Keratinocyte (primary cell): ENCODE measurements at regions not wholly inside any gene's neighbourhood (a gene's known extent, or its start where the extent isn't known, plus 50 kb on each side); places are given as distances from the start of the nearest gene placed in this dataset.

Source experiments
- DNase-seq: peaks from one replicate; pipeline ENCODE4 v3.0.0-alpha.2; 2011; ENCODE audit warnings: low read depth, missing footprints, low spot score
- FAIRE-seq: peaks from 2 replicates; lab custom pipeline; 2011; peaks lifted over from hg19 to GRCh38; lab: Jason Lieb, UNC
- H2AFZ ChIP-seq: 2 replicates; pipeline ENCODE4 v1.6.0; 2012; ENCODE audit warnings: low read length, control low read depth, inconsistent platforms; ENCODE audit not compliant: control insufficient read depth
- H3K27ac ChIP-seq: 2 replicates; pipeline ENCODE4 v1.5.1; 2011; ENCODE audit warnings: low read length; ENCODE audit not compliant: control insufficient read depth, insufficient read depth
- H3K27me3 ChIP-seq: 3 replicates; pipeline ENCODE4 v1.6.0; 2011; ENCODE audit warnings: low read length; ENCODE audit not compliant: control insufficient read depth, insufficient read depth; ENCODE audit errors: extremely low read depth
- H3K36me3 ChIP-seq, 2 experiments: 2 replicates in 1 of 2; 3 replicates in 1 of 2; pipeline ENCODE4 v1.5.1; 2011; ENCODE audit warnings: low read length in 2 of 2, mild to moderate bottlenecking in 1 of 2; ENCODE audit not compliant: control insufficient read depth in 2 of 2, insufficient read depth in 2 of 2; ENCODE audit errors: extremely low read depth in 1 of 2
- H3K4me1 ChIP-seq: 3 replicates; pipeline ENCODE4 v1.5.1; 2011; ENCODE audit warnings: low read length; ENCODE audit not compliant: control insufficient read depth, insufficient read depth; ENCODE audit errors: extremely low read depth
- H3K4me2 ChIP-seq: 3 replicates; pipeline ENCODE4 v1.6.0; 2011; ENCODE audit warnings: low read depth, low read length; ENCODE audit not compliant: control insufficient read depth, insufficient read depth; ENCODE audit errors: extremely low read depth
- H3K4me3 ChIP-seq, 3 experiments: fragments of 200-600 bp in 1 of 3; sonication (generic) in 1 of 3; 2 replicates in 2 of 3; 3 replicates in 1 of 3; pipeline ENCODE4 v1.5.1; 2011 to 2016; ENCODE audit warnings: low read length in 3 of 3, mild to moderate bottlenecking in 3 of 3, control low read depth in 2 of 3, inconsistent platforms in 1 of 3, low read depth in 1 of 3, mixed read lengths in 1 of 3, mixed run types in 1 of 3, moderate library complexity in 1 of 3; ENCODE audit not compliant: control insufficient read depth in 2 of 3, insufficient read depth in 2 of 3; ENCODE audit errors: extremely low read depth in 1 of 3
- H3K79me2 ChIP-seq: 2 replicates; pipeline ENCODE4 v1.6.0; 2012; ENCODE audit warnings: low read length; ENCODE audit not compliant: control insufficient read depth, insufficient read depth
- H3K9ac ChIP-seq: 3 replicates; pipeline ENCODE4 v1.6.0; 2011; ENCODE audit warnings: low read length; ENCODE audit not compliant: control insufficient read depth, insufficient read depth; ENCODE audit errors: extremely low read depth
- H3K9me1 ChIP-seq: 3 replicates; pipeline ENCODE4 v1.6.0; 2011; ENCODE audit warnings: low read length; ENCODE audit not compliant: control insufficient read depth, insufficient read depth; ENCODE audit errors: extremely low read depth
- H3K9me3 ChIP-seq: 2 replicates; pipeline ENCODE4 v1.5.1; 2012; ENCODE audit warnings: low read depth, low read length; ENCODE audit not compliant: control insufficient read depth
- H4K20me1 ChIP-seq: 3 replicates; pipeline ENCODE4 v1.6.0; 2011; ENCODE audit warnings: low read length; ENCODE audit not compliant: control insufficient read depth, insufficient read depth; ENCODE audit errors: extremely low read depth
- EZH2 ChIP-seq: IDR thresholded peaks from one replicate; pipeline ENCODE4 v1.6.1; 2012; ENCODE audit warnings: inconsistent platforms, mild to moderate bottlenecking, low read length, moderate library complexity
- dilution Hi-C: fragments of 300-500 bp; cut with MboI; formaldehyde crosslinking; loops from one replicate; pipeline ENCODE4 v1.7.0; 2020; ENCODE audit warnings: low sequenced_read_pairs; ENCODE audit not compliant: extremely low pct_ligation_motif_present
- TF ChIP-seq, protein P1 (sequence below), 3 experiments: IDR thresholded peaks in 1 of 3; conservative IDR thresholded peaks in 1 of 3; optimal IDR thresholded peaks in 1 of 3; 2 replicates in 2 of 3; 3 replicates in 1 of 3; pipeline versions ENCODE3 to v1.5.1; 2011; ENCODE audit warnings: low read length in 3 of 3, mild to moderate bottlenecking in 3 of 3, moderate library complexity in 2 of 3, control low read depth in 1 of 3, inconsistent platforms in 1 of 3; ENCODE audit not compliant: insufficient read depth in 2 of 3; ENCODE audit errors: extremely low read depth in 1 of 3

DNA sequence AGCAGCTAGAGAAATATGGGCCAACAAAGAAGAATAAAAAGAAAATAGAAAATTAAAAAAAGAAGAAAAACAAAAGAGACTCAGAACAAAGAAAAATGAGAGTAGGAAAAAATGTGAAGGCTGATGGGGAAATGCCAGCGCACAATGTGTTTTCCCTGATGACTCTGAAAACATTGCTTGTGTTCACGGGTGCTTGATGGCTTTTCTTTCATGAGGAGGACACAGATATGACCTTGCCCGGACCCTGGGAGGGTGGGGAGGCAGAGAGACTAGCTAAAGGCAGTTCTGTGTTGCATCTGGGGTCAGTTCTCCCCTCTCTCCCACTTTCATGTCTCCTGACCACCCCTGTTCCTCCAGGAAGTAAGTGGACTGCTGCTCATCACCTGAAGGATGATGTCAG lies 125.9 kb downstream of the MOBP start:
- dilution Hi-C loops = no loop called here
- Histone ChIP-seq H3K4me1 (no peaks in the 10 kb centered on the region), H3K4me3 (no peak overlapping the region), H3K27me3 (no peaks in the 10 kb centered on the region), H3K9me1 (no peaks in the 10 kb centered on the region), H3K79me2 (no peaks in the 10 kb centered on the region), H3K36me3 (no peaks in the 10 kb centered on the region), H3K9me3 (no peaks in the 10 kb centered on the region), H4K20me1 (no peaks in the 10 kb centered on the region), H3K27ac (no peak overlapping the region), H3K4me2 (no peak overlapping the region), H3K9ac (no peak overlapping the region), H2AFZ (no peak overlapping the region)
- DNase-seq (no peak), FAIRE-seq (no peak)
- no peak for TF ChIP-seq EZH2
- TF ChIP-seq, protein P1, sequence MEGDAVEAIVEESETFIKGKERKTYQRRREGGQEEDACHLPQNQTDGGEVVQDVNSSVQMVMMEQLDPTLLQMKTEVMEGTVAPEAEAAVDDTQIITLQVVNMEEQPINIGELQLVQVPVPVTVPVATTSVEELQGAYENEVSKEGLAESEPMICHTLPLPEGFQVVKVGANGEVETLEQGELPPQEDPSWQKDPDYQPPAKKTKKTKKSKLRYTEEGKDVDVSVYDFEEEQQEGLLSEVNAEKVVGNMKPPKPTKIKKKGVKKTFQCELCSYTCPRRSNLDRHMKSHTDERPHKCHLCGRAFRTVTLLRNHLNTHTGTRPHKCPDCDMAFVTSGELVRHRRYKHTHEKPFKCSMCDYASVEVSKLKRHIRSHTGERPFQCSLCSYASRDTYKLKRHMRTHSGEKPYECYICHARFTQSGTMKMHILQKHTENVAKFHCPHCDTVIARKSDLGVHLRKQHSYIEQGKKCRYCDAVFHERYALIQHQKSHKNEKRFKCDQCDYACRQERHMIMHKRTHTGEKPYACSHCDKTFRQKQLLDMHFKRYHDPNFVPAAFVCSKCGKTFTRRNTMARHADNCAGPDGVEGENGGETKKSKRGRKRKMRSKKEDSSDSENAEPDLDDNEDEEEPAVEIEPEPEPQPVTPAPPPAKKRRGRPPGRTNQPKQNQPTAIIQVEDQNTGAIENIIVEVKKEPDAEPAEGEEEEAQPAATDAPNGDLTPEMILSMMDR (optimal IDR thresholded peaks at IDR 0.05 in 1 of 3, IDR thresholded peaks at IDR 0.05 in 1 of 3, conservative IDR thresholded peaks at IDR 0.05 in 1 of 3; ENCODE audit: extremely low read depth in 1 of 3, insufficient read depth in 2 of 3, low read length in 3 of 3) = no peak

DNA sequence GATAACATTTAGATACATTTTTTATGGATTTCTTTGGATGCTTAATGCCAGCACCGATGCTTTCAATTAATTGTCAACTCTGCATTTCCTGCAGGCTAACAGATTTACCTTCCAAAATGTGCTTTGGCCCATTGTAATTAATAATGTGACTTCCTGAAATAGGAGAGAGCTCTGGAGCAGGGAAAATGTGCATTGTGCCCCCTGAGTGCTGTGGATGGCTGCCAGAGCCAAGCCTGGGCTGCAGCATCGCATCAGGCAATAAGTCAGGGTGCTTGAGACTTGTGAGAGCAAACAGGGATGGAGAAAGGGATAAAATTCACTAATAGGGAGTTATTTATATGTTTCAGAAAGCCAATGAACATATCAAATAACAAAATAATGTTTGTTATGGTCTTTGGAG lies 133.8 kb downstream of the MOBP start:
- FAIRE-seq (no peak), DNase-seq (no peak)
- H3K79me2 ChIP-seq = no peaks in the 10 kb centered on the region
- H3K27me3 ChIP-seq = no peaks in the 10 kb centered on the region
- H3K4me3 ChIP-seq = no peak overlapping the region
- TF ChIP-seq EZH2 = no peak
- TF ChIP-seq, protein P1 (optimal IDR thresholded peaks at IDR 0.05 in 1 of 3, IDR thresholded peaks at IDR 0.05 in 1 of 3, conservative IDR thresholded peaks at IDR 0.05 in 1 of 3; ENCODE audit: extremely low read depth in 1 of 3, insufficient read depth in 2 of 3, low read length in 3 of 3) = no peak
- no peak overlapping the region for H3K4me2 ChIP-seq
- no peak overlapping the region for H3K27ac ChIP-seq
- no peaks in the 10 kb centered on the region for H3K4me1 ChIP-seq
- H2AFZ ChIP-seq = no peak overlapping the region
- H3K9me3 ChIP-seq = no peaks in the 10 kb centered on the region
- H3K36me3 ChIP-seq = no peaks in the 10 kb centered on the region
- no peaks in the 10 kb centered on the region for H3K9me1 ChIP-seq
- dilution Hi-C loops = no loop called here
- H4K20me1 ChIP-seq = no peaks in the 10 kb centered on the region
- H3K9ac ChIP-seq = no peak overlapping the region
